HG03139 (cell line): ENCODE measurements at regions not wholly inside any gene's neighbourhood (a gene's known extent, or its start where the extent isn't known, plus 50 kb on each side); places are given as distances from the start of the nearest gene placed in this dataset.

Source experiments
- ATAC-seq: cut with Tn5 transposase; IDR thresholded peaks from one replicate; pipeline ENCODE4 v1.9.1; 2021; ENCODE audit not compliant: unreplicated experiment

DNA sequence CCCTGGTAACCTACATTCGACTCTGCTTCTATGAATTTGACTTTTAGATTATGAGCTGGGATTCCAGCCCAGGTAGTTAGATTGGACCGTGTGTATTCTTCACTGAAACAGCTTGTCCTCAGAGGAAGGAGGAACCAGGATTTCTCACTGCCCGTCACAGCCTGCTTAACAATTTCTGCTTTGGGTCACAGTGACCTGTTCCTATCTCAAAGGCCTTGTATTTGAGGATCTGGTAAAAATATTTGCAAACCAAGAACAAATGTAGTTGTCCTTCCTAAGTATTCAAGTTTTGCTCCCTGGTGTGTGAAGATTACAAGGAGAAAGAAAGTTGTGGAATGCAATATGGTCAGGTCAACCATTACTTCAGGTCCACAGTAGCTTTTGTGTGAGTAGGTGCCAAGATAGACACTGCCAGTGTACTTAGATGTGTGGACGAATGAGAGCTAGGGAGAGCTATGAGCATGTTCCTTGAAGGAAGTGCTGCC is 55.1 kb downstream of the KIF4B start:
- ATAC-seq: no peak

DNA sequence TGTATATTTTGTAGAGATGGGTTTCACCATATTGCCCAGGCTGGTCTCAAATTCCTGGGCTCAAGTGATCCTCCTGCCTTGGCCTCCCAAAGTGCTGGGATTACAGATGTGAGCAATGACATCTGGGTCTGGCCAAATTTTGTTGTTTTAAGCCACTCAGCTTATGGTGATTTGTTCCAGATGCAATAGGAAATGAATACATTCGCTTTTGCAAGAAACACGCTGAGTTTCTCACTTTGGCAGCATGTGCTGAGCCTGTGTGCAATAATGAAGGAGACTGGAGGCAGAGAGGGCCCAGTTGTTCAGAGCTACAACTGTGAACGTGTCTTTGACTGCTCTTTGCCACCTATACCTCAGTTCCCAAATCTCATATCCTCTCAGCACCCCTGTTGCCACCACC is 56.4 kb downstream of the KIF4B start:
- no peak for ATAC-seq

- no peak for ATAC-seq
These were observed 57.2 kb downstream of the KIF4B start for GRCh38 chr5:155070781-155071180.

- ATAC-seq: no peak
These were observed 62.8 kb downstream of the KIF4B start for GRCh38 chr5:155076379-155076778.

DNA sequence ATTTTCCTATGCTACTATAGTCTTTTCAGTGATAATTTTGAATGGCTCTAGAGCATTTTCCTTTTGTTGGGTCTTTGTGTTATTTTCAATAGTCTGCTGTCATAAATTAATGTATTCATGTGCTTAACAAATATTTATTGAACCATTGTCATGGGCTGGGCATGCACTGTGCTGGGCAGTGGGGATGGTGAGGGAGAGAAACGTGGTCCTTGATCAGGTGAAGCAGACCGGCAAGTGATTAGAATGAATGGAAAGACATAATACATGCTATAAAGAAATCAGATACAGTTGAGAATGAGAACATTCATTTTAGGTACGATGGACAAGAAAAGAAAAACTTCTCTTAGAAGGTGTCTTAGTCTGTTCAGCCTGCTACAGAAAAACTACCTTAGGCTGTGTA is 66.1 kb downstream of the KIF4B start:
- ATAC-seq: no peak

- ATAC-seq: no peak
These were observed 67.2 kb downstream of the KIF4B start for GRCh38 chr5:155080721-155081120.

DNA sequence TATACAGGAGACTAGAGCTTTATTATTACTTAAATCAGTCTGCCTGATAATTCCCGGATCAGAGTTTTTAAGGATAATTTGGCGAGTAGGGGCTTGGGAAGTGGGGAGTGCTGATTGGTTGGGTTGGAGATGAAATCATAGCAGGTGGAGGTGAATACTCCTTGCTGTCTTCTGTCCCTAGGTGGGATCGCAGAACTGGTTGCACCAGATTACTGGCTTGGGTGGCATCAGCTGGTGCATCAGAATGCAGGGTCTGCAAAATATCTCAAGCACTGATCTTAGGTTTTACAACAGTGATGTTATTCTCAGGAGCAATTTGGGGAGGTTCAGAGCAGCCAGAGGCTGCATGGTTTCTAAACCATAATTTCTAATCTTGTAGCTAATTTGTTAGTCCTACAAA is 68.1 kb downstream of the KIF4B start:
- no peak for ATAC-seq

GRCh38 chr5:155082401-155082800 is 68.8 kb downstream of the KIF4B start:
- no peak for ATAC-seq

DNA sequence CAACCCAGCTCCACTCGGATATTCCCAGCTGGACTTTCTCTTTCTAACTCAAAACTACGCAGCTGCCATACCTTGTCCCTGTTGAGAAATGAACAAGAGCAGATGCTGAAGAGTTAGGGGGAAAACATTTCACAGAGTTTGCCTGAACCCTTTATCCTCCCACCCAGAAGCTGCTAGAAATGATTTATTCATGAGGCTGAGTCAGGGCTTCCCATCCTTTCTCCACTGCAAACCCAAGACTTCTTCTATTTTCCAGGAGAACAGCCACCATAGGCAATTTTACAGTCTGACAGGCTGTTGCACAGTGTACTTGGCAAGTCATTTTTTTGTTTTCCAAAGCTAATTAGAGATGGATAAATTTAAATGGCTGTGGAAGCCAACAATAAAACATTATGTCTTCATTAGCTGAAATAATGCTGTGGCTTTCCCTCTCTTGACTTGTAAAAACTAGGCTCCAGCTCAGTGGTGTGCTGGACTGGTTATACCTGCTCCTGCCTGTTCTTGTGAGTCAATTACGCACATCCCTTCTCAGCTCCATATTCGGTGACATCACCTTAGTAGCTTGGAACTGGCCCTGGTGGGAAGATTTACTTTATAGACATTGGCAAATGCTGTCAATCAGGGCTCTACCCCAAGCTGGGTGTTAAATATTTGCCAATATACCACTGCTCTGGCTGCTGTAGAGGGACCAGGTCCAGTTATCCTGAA is 71.9 kb downstream of the KIF4B start:
- no peak for ATAC-seq

DNA sequence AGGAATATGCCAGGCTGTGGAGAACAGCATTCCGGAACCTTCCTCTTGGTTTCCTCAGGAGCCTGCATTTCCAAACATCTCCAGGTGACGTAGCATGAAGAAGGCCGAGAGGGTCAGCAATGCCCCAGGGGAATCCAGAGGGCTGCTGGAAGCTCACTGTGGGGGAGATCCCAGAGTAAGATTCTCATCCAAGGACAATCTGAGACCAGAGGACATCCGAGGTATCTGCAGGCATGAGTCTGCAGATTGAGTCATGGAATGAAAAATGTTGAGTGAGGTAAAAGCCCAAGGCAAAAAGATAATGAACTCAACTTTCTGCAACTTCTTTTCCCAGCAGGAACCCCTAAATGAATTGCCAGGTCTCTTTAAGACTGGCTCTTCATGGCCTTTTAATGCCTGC is 73.5 kb downstream of the KIF4B start:
- no peak for ATAC-seq

- no peak for ATAC-seq
These were observed 75.3 kb downstream of the KIF4B start for GRCh38 chr5:155088811-155089210.

DNA sequence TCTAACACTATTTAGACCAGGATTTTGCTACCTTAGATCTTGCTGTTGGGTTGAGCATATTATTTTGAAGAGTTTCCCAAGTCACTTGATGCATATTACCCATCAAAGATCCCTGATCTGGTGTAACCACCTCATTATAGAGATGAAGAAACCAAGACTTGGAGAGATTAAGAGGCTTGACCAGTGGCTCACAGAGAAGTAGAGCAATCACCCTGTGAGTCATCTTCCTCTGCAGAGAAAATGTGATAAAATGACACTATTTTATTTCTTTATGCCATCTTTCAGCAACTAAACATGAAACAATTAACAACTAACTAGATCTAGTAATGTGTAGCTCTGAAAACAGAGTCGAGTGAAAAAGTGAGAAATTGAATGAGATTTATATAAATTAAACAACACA is 76.1 kb downstream of the KIF4B start:
- ATAC-seq: no peak

GRCh38 chr5:155091063-155091648 is 77.6 kb downstream of the KIF4B start:
- no peak for ATAC-seq

- no peak for ATAC-seq
These were observed 78.5 kb downstream of the KIF4B start for GRCh38 chr5:155091768-155092717.

GRCh38 chr5:155094455-155094854 is 80.9 kb downstream of the KIF4B start:
- ATAC-seq: no peak

DNA sequence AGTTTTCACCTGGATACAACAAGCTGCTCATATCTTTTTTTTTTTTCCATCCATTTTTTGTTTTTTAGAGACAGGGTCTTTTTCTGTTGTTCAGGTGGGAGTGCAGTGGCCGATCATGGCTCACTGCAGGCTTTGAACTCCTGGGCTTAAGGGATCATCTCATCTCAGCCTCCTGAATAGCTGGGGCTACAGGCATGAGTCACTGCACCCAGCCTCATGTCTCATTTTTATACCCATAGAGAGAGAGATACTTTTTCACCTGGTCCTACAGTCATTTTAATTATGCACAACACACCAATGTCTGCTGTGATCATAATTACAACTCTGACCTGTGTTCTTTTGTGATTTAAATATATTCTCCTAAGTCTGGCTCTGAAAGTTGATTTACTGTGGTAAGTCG is 84.4 kb downstream of the KIF4B start:
- no peak for ATAC-seq

- ATAC-seq: no peak
These were observed 84.9 kb downstream of the KIF4B start for GRCh38 chr5:155098433-155098832.

- ATAC-seq: no peak
These were observed 88.1 kb downstream of the KIF4B start for GRCh38 chr5:155101697-155102096.

DNA sequence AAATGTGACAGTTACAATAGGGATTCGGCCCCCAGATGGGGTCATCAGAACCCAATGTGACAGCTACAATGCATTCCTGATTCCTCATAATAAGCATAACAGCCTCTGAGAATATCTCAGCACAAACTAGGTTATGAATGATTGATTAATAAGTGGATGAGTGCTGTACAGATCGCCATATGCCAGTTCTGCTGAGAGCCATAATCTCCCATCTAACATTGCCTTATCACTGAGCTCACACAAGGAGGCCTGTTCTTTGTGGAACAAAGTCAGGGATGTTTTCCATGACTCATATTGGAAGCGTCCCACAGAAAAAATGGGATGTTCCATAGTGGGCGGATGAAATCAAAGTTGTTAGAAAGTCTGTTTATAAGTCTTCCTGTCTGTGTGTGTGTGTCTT is 89.6 kb downstream of the KIF4B start:
- no peak for ATAC-seq

GRCh38 chr5:155104441-155104840 is 90.9 kb downstream of the KIF4B start:
- ATAC-seq: no peak

GRCh38 chr5:155106221-155106620 is 92.7 kb downstream of the KIF4B start:
- no peak for ATAC-seq

GRCh38 chr5:155113888-155114287 is 100.3 kb downstream of the KIF4B start:
- no peak for ATAC-seq
